ENCODE measurements at regions not wholly inside any gene's neighbourhood (a gene's known extent, or its start where the extent isn't known, plus 50 kb on each side); places are given as distances from the start of the nearest gene placed in this dataset.

DNA sequence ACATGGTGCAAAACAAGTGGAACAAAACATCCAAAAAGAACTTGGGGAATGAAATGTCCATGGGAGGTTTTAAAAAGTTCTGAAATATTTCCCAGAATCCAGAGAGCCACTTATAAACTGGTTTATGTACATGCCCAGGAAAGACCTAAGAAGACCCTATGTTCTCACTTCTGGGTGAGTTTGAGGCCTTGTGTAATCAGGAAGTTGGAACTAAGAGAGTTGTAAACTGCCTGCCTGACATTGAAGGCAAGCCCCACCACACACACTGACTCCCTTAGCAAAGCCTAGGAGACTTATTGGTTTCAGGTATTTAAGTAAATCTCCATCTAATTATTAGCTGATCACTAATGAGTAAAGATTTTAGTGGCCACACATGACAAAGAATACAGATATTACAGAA is 142.5 kb downstream of the LRIG3 start:
- no peak for TF ChIP-seq CTCF (IDR thresholded peaks at IDR 0.05; ENCODE audit: low read length)
- no peak for TF ChIP-seq EZH2 (IDR thresholded peaks at IDR 0.05; ENCODE audit: borderline replicate concordance, low read length)
